KMS-11 (cell line): ENCODE measurements at regions not wholly inside any gene's neighbourhood (a gene's known extent, or its start where the extent isn't known, plus 50 kb on each side); places are given as distances from the start of the nearest gene placed in this dataset.

Experiments used
- H2AFZ ChIP-seq: fragments of 200-600 bp; sonication (generic); 2 replicates; pipeline ENCODE4 v1.6.1; 2016; ENCODE audit warnings: antibody characterized with exemption, mixed run types, low read depth
- H3K27ac ChIP-seq: fragments of 200-600 bp; sonication (generic); 2 replicates; pipeline ENCODE4 v1.6.1; 2016; ENCODE audit warnings: mild to moderate bottlenecking, mixed run types
- H3K27me3 ChIP-seq: fragments of 200-600 bp; sonication (generic); 2 replicates; pipeline ENCODE4 v1.6.1; 2017; ENCODE audit warnings: mild to moderate bottlenecking, low read depth, mixed run types, moderate library complexity; ENCODE audit not compliant: insufficient read depth
- H3K36me3 ChIP-seq: fragments of 200-600 bp; sonication (generic); 2 replicates; pipeline ENCODE4 v1.6.1; 2017; ENCODE audit warnings: mild to moderate bottlenecking, mixed run types; ENCODE audit not compliant: insufficient read depth
- H3K4me1 ChIP-seq: fragments of 200-600 bp; sonication (generic); 2 replicates; pipeline ENCODE4 v1.6.1; 2016; ENCODE audit warnings: mild to moderate bottlenecking, low read depth, mixed run types; ENCODE audit not compliant: poor library complexity, severe bottlenecking
- H3K4me2 ChIP-seq: fragments of 200-600 bp; sonication (generic); 2 replicates; pipeline ENCODE4 v1.7.0; 2016; ENCODE audit warnings: mild to moderate bottlenecking, mixed run types
- H3K4me3 ChIP-seq: fragments of 200-600 bp; sonication (generic); IDR thresholded peaks from 2 replicates; pipeline ENCODE4 v1.6.1; 2017; ENCODE audit warnings: low read depth, low read length, mixed read lengths; ENCODE audit not compliant: insufficient read depth
- H3K79me2 ChIP-seq: fragments of 200-600 bp; sonication (generic); 2 replicates; pipeline ENCODE4 v1.6.1; 2016; ENCODE audit warnings: low read depth, mixed run types; ENCODE audit not compliant: insufficient read depth
- H3K9ac ChIP-seq: fragments of 200-600 bp; sonication (generic); 2 replicates; pipeline ENCODE4 v1.6.1; 2016; ENCODE audit warnings: mild to moderate bottlenecking, mixed run types
- H4K20me1 ChIP-seq: fragments of 200-600 bp; sonication (generic); 2 replicates; pipeline ENCODE4 v1.6.1; 2016; ENCODE audit warnings: mild to moderate bottlenecking, mixed run types; ENCODE audit not compliant: insufficient read depth
- CTCF ChIP-seq: fragments of 200-600 bp; sonication (generic); conservative IDR thresholded peaks from 2 replicates; pipeline ENCODE4 v1.6.1; 2017; ENCODE audit warnings: low read depth, mild to moderate bottlenecking, antibody characterized with exemption, low read length, moderate library complexity, mixed read lengths

- no peak for TF ChIP-seq CTCF
- Histone ChIP-seq H3K4me3 (no peak overlapping the region), H3K4me1 (peaks cover 10% of the 10 kb centered on the region), H3K79me2 (no peaks in the 10 kb centered on the region), H3K36me3 (no peaks in the 10 kb centered on the region), H3K4me2 (no peak overlapping the region), H3K27me3 (no peaks in the 10 kb centered on the region), H4K20me1 (no peaks in the 10 kb centered on the region), H2AFZ (no peak overlapping the region), H3K27ac (no peak overlapping the region), H3K9ac (no peak overlapping the region)
Observed at GRCh38 chr21:16519036-16519435, 789.3 kb downstream of the USP25 start.

GRCh38 chr21:16519644-16520043 is 789.9 kb downstream of the USP25 start:
- H3K4me1 ChIP-seq: peaks cover 10% of the 10 kb centered on the region
- no peak overlapping the region for H3K27ac ChIP-seq
- no peak overlapping the region for H3K9ac ChIP-seq
- TF ChIP-seq CTCF: no peak
- no peak overlapping the region for H3K4me2 ChIP-seq
- H3K36me3 ChIP-seq: no peaks in the 10 kb centered on the region
- H3K27me3 ChIP-seq: no peaks in the 10 kb centered on the region
- no peak overlapping the region for H2AFZ ChIP-seq
- H3K79me2 ChIP-seq: no peaks in the 10 kb centered on the region
- no peaks in the 10 kb centered on the region for H4K20me1 ChIP-seq
- H3K4me3 ChIP-seq: no peak overlapping the region

GRCh38 chr21:16522548-16522947 is 792.8 kb downstream of the USP25 start:
- no peaks in the 10 kb centered on the region for H3K27me3 ChIP-seq
- H3K4me1 ChIP-seq: peaks cover 10% of the 10 kb centered on the region
- no peak overlapping the region for H3K4me2 ChIP-seq
- no peak for TF ChIP-seq CTCF
- H3K9ac ChIP-seq: no peak overlapping the region
- no peaks in the 10 kb centered on the region for H4K20me1 ChIP-seq
- no peaks in the 10 kb centered on the region for H3K36me3 ChIP-seq
- no peak overlapping the region for H3K27ac ChIP-seq
- no peak overlapping the region for H3K4me3 ChIP-seq
- no peaks in the 10 kb centered on the region for H3K79me2 ChIP-seq
- H2AFZ ChIP-seq: no peak overlapping the region

- TF ChIP-seq CTCF: no peak
- H3K4me3 ChIP-seq: no peak overlapping the region
- H3K4me1 ChIP-seq: peaks cover 13% of the 10 kb centered on the region
- H3K27me3 ChIP-seq: no peaks in the 10 kb centered on the region
- no peak overlapping the region for H3K4me2 ChIP-seq
- H3K79me2 ChIP-seq: no peaks in the 10 kb centered on the region
- H2AFZ ChIP-seq: no peak overlapping the region
- no peak overlapping the region for H3K27ac ChIP-seq
- H3K9ac ChIP-seq: no peak overlapping the region
- H4K20me1 ChIP-seq: no peaks in the 10 kb centered on the region
- no peaks in the 10 kb centered on the region for H3K36me3 ChIP-seq
Observed at GRCh38 chr21:16530656-16531055, 800.9 kb downstream of the USP25 start.
